Stomach (tissue), 4 donors: ENCODE measurements at regions not wholly inside any gene's neighbourhood (a gene's known extent, or its start where the extent isn't known, plus 50 kb on each side); places are given as distances from the start of the nearest gene placed in this dataset.

Experiments used
- CTCF ChIP-seq, 7 experiments: fragments of 450-650 bp in 4 of 7; fragments of 200-600 bp in 3 of 7; sonication (generic) in 3 of 7; IDR thresholded peaks; one replicate each; pipeline ENCODE4 v1.5.1; 2016 to 2019; ENCODE audit warnings: antibody characterized with exemption in 7 of 7, control low read depth in 2 of 7, mild to moderate bottlenecking in 1 of 7
- POLR2A ChIP-seq, 4 donors: fragments of 450-650 bp; IDR thresholded peaks; one replicate each; pipeline ENCODE4 v1.6.1; 2016; ENCODE audit warnings: antibody characterized with exemption in 4 of 4, control low read depth in 2 of 4, mild to moderate bottlenecking in 1 of 4, moderate library complexity in 1 of 4

GRCh38 chr1:9476790-9477463 is 62.3 kb upstream of the SLC25A33 start:
- TF ChIP-seq CTCF (IDR thresholded peaks at IDR 0.05) (no peak), POLR2A (IDR thresholded peaks at IDR 0.05) (no peak)
